H1 (cell line): ENCODE measurements at regions not wholly inside any gene's neighbourhood (a gene's known extent, or its start where the extent isn't known, plus 50 kb on each side); places are given as distances from the start of the nearest gene placed in this dataset.

ENCODE experiments used
- CHD2 ChIP-seq: IDR thresholded peaks from 2 replicates; pipeline ENCODE4 v1.6.1; 2012; ENCODE audit warnings: low read length, improper control_type of control experiment
- EZH2 ChIP-seq: fragments of 200-600 bp; sonication (generic); IDR thresholded peaks from 2 replicates; pipeline ENCODE4 v1.7.1; 2012; ENCODE audit warnings: low read depth, mild to moderate bottlenecking, moderate library complexity, low read length, inconsistent platforms; ENCODE audit not compliant: severe bottlenecking
- GABPA ChIP-seq: IDR thresholded peaks from 2 replicates; pipeline ENCODE4 v1.6.1; 2011; ENCODE audit warnings: mild to moderate bottlenecking, low read length, moderate library complexity, borderline replicate concordance; ENCODE audit not compliant: insufficient read depth
- KDM5A ChIP-seq: fragments of 200-600 bp; IDR thresholded peaks from 2 replicates; pipeline ENCODE4 v1.7.1; 2012; ENCODE audit warnings: mild to moderate bottlenecking, low read length, inconsistent platforms, mixed read lengths
- SP1 ChIP-seq: IDR thresholded peaks from 2 replicates; pipeline ENCODE4 v1.6.1; 2011; ENCODE audit warnings: low read depth, low read length
- SUZ12 ChIP-seq: fragments of 200-600 bp; sonication (generic); IDR thresholded peaks from 2 replicates; pipeline ENCODE4 v1.6.1; 2012; ENCODE audit warnings: mild to moderate bottlenecking, inconsistent platforms, low read length, moderate library complexity, mixed read lengths
- TBP ChIP-seq: IDR thresholded peaks from 2 replicates; pipeline ENCODE4 v1.6.1; 2011; ENCODE audit warnings: low read depth, low read length, improper control_type of control experiment
- TCF12 ChIP-seq: IDR thresholded peaks from 2 replicates; pipeline ENCODE4 v1.6.1; 2011; ENCODE audit warnings: low read depth, mild to moderate bottlenecking, low read length
- TEAD4 ChIP-seq: IDR thresholded peaks from 2 replicates; pipeline ENCODE4 v1.6.1; 2012; ENCODE audit warnings: low read depth, low read length, inconsistent platforms, mixed read lengths

DNA sequence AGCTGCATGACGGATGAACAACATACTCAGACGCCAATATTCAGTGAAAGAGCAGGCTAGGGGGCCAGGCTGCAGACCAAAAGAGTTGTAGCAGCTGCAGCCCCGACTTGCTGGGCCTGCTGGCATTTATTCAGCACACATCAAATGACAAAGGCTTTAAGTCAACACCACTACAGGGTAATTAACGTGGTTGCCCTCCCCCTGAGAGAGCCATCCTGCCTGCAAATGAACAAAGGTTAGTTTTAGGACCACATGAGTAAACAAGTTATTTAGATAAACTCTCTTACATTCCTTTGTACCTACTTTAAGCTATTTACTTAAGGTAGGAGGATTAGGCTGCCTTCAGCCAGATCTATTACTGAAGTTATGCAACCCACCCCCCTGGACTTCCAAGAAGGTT is 1329.1 kb downstream of the PCDH18 start (continued):
- no peak for TF ChIP-seq SUZ12
- TF ChIP-seq TCF12 = peak; percentile 84; the same call in 1 of the 2 replicates
- TF ChIP-seq SP1 = 0 out of 2 replicates have a peak, but pooled peaks have one; percentile 26
- TF ChIP-seq TBP = no peak
- TF ChIP-seq TEAD4 = peak; percentile 33; the same call in 1 of the 2 replicates
- TF ChIP-seq CHD2 = no peak
- TF ChIP-seq EZH2 = no peak
- no peak for TF ChIP-seq KDM5A
- TF ChIP-seq GABPA = no peak
